ENCODE measurements at regions not wholly inside any gene's neighbourhood (a gene's known extent, or its start where the extent isn't known, plus 50 kb on each side); places are given as distances from the start of the nearest gene placed in this dataset.

DNA sequence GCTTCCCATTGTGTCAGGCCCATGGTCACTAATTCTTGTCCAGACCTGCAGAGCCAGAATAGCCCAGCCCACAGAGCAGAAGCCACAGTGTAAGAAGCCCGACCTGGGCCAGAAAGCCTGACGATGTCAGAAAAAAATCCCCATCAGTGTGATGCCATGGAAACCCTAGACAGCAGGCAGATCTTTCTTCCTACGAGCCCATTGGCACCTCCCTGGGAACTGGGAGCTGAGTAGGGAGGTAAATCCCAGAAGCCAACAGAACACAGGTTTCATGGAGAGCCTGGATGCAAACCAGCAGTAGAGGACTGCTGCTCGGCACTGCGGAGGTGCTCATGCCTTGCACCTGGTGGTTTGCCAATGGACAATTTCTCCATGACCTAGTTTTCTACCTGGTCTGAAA is 82.2 kb upstream of the SLC22A16 start:
- Histone ChIP-seq H3K27me3 (ENCODE audit: insufficient read depth, low read depth, severe bottlenecking) (no peaks in the 10 kb centered on the region), H3K27ac (no peak overlapping the region), H3K4me3 (ENCODE audit: low read depth, low read length) (no peak overlapping the region), H3K9me3 (ENCODE audit: severe bottlenecking) (no peaks in the 10 kb centered on the region), H3K36me3 (no peaks in the 10 kb centered on the region)
- DNase-seq = no peak
- TF ChIP-seq, protein P1, sequence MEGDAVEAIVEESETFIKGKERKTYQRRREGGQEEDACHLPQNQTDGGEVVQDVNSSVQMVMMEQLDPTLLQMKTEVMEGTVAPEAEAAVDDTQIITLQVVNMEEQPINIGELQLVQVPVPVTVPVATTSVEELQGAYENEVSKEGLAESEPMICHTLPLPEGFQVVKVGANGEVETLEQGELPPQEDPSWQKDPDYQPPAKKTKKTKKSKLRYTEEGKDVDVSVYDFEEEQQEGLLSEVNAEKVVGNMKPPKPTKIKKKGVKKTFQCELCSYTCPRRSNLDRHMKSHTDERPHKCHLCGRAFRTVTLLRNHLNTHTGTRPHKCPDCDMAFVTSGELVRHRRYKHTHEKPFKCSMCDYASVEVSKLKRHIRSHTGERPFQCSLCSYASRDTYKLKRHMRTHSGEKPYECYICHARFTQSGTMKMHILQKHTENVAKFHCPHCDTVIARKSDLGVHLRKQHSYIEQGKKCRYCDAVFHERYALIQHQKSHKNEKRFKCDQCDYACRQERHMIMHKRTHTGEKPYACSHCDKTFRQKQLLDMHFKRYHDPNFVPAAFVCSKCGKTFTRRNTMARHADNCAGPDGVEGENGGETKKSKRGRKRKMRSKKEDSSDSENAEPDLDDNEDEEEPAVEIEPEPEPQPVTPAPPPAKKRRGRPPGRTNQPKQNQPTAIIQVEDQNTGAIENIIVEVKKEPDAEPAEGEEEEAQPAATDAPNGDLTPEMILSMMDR (IDR thresholded peaks at IDR 0.05; ENCODE audit: low read depth, low read length) = no peak

DNA sequence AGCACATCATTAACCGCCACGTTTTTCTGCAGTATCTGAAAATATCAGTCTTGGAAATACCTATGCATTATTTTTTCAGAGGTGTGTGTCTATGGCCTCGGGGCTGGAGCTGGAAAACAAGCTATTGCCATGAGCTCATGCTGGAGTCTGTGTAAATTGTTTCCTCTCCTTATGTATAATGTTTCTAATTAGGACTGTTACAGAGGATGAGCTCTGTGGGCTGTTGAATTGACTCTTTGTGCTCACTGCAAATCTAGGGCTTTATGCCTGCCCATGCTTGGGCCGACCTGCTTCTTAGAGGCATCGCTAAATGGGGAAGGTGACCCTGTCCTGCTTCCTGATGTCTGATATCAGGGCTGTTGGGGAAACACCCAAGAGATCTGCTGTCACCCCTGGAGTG is 80.8 kb upstream of the SLC22A16 start:
- DNase-seq = no peak
- H3K9me3 ChIP-seq (ENCODE audit: severe bottlenecking) = no peaks in the 10 kb centered on the region
- no peak overlapping the region for H3K27ac ChIP-seq
- no peak overlapping the region for H3K4me3 ChIP-seq (ENCODE audit: low read depth, low read length)
- TF ChIP-seq, protein P1 (IDR thresholded peaks at IDR 0.05; ENCODE audit: low read depth, low read length) = no peak
- H3K36me3 ChIP-seq = no peaks in the 10 kb centered on the region
- no peaks in the 10 kb centered on the region for H3K27me3 ChIP-seq (ENCODE audit: insufficient read depth, low read depth, severe bottlenecking)

DNA sequence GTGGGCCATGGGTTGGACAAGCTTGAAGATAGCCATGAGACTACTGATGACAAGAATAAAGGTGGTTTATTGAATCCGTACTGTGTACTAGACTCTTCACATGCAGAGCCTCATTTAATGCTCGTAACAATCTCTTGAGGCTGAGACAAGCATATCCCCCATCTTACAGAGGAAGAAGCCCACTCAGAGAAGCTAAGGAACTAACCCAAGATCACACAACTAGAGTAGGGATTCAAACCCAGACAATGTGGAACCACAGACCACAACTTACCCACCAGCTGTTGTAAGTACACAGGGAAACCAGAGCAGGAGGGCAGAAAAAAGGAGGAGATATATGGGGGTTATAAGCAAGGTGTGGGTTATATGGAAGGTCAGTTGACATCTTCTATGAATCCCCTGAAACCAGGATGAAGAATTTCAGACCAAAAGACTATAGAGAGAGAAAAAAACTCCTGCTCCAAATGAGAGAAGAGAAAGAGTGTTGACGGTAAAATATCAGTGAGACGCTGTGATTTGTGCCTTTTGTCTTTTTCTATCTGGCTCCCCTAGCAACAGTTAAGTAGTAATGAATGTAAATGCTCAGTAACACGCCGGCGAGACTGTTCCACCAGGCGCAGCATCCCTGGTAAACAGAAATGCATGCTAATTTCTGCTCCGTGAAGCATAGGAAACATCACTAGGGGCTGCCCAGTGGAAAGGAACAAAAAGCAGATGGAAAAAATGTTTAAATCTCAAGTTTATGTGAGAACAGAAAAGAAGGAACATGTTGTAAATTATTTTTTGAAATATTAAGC is 80.1 kb upstream of the SLC22A16 start:
- no peaks in the 10 kb centered on the region for H3K9me3 ChIP-seq (ENCODE audit: severe bottlenecking)
- DNase-seq = no peak
- no peaks in the 10 kb centered on the region for H3K36me3 ChIP-seq
- H3K27me3 ChIP-seq (ENCODE audit: insufficient read depth, low read depth, severe bottlenecking) = no peaks in the 10 kb centered on the region
- H3K27ac ChIP-seq = no peak overlapping the region
- no peak overlapping the region for H3K4me3 ChIP-seq (ENCODE audit: low read depth, low read length)
- TF ChIP-seq, protein P1 (IDR thresholded peaks at IDR 0.05; ENCODE audit: low read depth, low read length) = no peak

DNA sequence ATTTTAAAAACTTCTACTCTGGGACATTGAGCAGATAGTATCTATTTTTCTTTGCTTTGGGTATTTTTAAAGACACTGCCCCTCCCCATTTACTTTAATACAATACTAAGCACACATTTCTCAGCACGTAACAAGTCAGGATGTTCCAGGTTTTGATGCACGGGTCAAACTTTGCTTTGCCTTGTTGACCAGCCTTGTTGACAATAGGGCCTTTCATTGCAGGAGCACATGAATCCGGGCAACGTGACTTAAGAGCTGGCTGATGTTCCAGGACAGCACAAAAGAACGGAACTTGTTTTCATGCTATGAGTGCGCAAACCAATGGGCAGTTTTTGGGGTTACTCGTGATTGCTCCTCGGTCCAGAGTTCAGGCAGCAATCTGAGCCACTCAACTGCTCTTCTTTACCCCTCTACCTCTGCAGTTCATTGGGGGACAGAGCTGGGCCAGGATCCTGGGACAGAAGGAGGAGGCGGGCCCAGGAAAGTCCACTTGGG is 78.6 kb upstream of the SLC22A16 start:
- no peak for DNase-seq
- H3K36me3 ChIP-seq = no peaks in the 10 kb centered on the region
- no peaks in the 10 kb centered on the region for H3K27me3 ChIP-seq (ENCODE audit: insufficient read depth, low read depth, severe bottlenecking)
- no peak overlapping the region for H3K4me3 ChIP-seq (ENCODE audit: low read depth, low read length)
- no peak overlapping the region for H3K27ac ChIP-seq
- no peaks in the 10 kb centered on the region for H3K9me3 ChIP-seq (ENCODE audit: severe bottlenecking)
- TF ChIP-seq, protein P1 (IDR thresholded peaks at IDR 0.05; ENCODE audit: low read depth, low read length) = no peak

DNA sequence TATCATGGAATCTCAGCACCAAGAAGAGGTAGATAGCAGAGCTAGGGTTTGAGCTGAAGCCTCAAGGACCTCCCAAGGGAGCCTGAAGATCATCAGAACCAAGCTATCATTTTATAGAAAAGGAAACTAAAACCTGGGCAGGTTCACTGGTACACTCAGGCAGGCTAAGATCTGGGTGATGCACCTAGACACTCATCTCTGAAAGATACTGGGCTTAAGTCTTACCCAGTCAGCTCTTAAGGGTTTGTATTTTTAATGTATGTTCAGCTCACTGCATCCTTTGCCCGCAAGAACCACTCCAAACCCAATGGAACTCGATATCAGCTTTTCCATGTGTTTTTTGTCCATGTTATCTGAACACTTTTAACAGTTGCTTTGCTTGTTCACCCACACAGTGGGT is 78.0 kb upstream of the SLC22A16 start:
- Histone ChIP-seq H3K9me3 (ENCODE audit: severe bottlenecking) (no peaks in the 10 kb centered on the region), H3K27ac (no peak overlapping the region), H3K36me3 (no peaks in the 10 kb centered on the region), H3K4me3 (ENCODE audit: low read depth, low read length) (no peak overlapping the region), H3K27me3 (ENCODE audit: insufficient read depth, low read depth, severe bottlenecking) (no peaks in the 10 kb centered on the region)
- no peak for DNase-seq
- TF ChIP-seq, protein P1 (IDR thresholded peaks at IDR 0.05; ENCODE audit: low read depth, low read length) = no peak

Measured in WERI-Rb-1 (cell line).